Endothelial cell of umbilical vein (primary cell): ENCODE measurements at regions not wholly inside any gene's neighbourhood (a gene's known extent, or its start where the extent isn't known, plus 50 kb on each side); places are given as distances from the start of the nearest gene placed in this dataset.

Source experiments
- BruUV-seq: library from RNA; stranded (reverse); fragments of 400-500 nt; replicated peaks from 2 replicates; lab custom pipeline; 2021; lab: Mats Ljungman, UMichigan
- CTCF ChIA-PET: fragments of 300-600, 350-600 bp; sonication (Branson Sonifier 250); formaldehyde crosslinking; loops from one replicate; lab custom pipeline; 2021; ENCODE audit warnings: antibody characterized with exemption, inconsistent platforms; lab: Charles Lee
- POLR2A ChIA-PET: fragments of 300-600, 350-600 bp; sonication (Branson Sonifier 250); formaldehyde crosslinking; loops from one replicate; lab custom pipeline; 2021; ENCODE audit warnings: antibody characterized with exemption, inconsistent platforms; lab: Charles Lee
- DNase-seq: peaks from one replicate; pipeline ENCODE4 v3.0.0-alpha.2; 2011; ENCODE audit warnings: low read depth, low spot score
- FAIRE-seq: peaks from 2 replicates; lab custom pipeline; 2011; peaks lifted over from hg19 to GRCh38; lab: Jason Lieb, UNC
- H2AFZ ChIP-seq: 2 replicates; pipeline ENCODE4 v1.6.0; 2012; ENCODE audit warnings: low read depth, low read length, control low read depth, inconsistent platforms
- H3K27ac ChIP-seq: 2 replicates; pipeline ENCODE4 v1.5.1; 2011; ENCODE audit warnings: low read depth, mild to moderate bottlenecking, control low read depth, low read length, moderate library complexity; ENCODE audit not compliant: insufficient read depth
- H3K27me3 ChIP-seq, 2 experiments: 2 replicates each; pipeline versions ENCODE4 v1.6.0 to v1.6.1; 2011; ENCODE audit warnings: low read length in 2 of 2, mixed read lengths in 1 of 2; ENCODE audit not compliant: control insufficient read depth in 2 of 2, insufficient read depth in 2 of 2
- H3K36me3 ChIP-seq, 2 experiments: 2 replicates in 1 of 2; 3 replicates in 1 of 2; pipeline ENCODE4 v1.5.1; 2011; ENCODE audit warnings: low read length in 2 of 2, mild to moderate bottlenecking in 1 of 2, moderate library complexity in 1 of 2; ENCODE audit not compliant: control insufficient read depth in 2 of 2, insufficient read depth in 2 of 2; ENCODE audit errors: extremely low read depth in 1 of 2
- H3K4me1 ChIP-seq: 3 replicates; pipeline ENCODE4 v1.5.1; 2011; ENCODE audit warnings: mild to moderate bottlenecking, low read length; ENCODE audit not compliant: control insufficient read depth, insufficient read depth; ENCODE audit errors: extremely low read depth
- H3K4me2 ChIP-seq: 2 replicates; pipeline ENCODE4 v1.6.1; 2011; ENCODE audit warnings: low read length, control low read depth, mixed read lengths; ENCODE audit not compliant: insufficient read depth
- H3K4me3 ChIP-seq, 3 experiments: fragments of 200-600 bp in 1 of 3; sonication (generic), shearing (Covaris generic) in 1 of 3; replicated peaks in 1 of 3; 2 replicates each; pipeline ENCODE4 v1.5.1; 2011 to 2016; ENCODE audit warnings: control low read depth in 3 of 3, low read length in 3 of 3, mild to moderate bottlenecking in 2 of 3, inconsistent platforms in 1 of 3, low read depth in 1 of 3, moderate library complexity in 1 of 3; ENCODE audit not compliant: insufficient read depth in 1 of 3
- H3K79me2 ChIP-seq: 2 replicates; pipeline ENCODE4 v1.6.0; 2012; ENCODE audit warnings: low read length, inconsistent platforms; ENCODE audit not compliant: control insufficient read depth, insufficient read depth
- H3K9ac ChIP-seq: replicated peaks from 2 replicates; pipeline ENCODE3; 2011; ENCODE audit warnings: low read length, control low read depth; ENCODE audit not compliant: insufficient read depth; ENCODE audit errors: extremely low read depth
- H3K9me1 ChIP-seq: replicated peaks from 3 replicates; pipeline ENCODE4 v1.6.0; 2011; ENCODE audit warnings: mild to moderate bottlenecking, low read length; ENCODE audit not compliant: control insufficient read depth, insufficient read depth; ENCODE audit errors: extremely low read depth
- H3K9me3 ChIP-seq: replicated peaks from 2 replicates; pipeline ENCODE4 v1.5.1; 2012; ENCODE audit warnings: low read length, inconsistent platforms; ENCODE audit not compliant: control insufficient read depth, insufficient read depth
- H4K20me1 ChIP-seq: replicated peaks from 2 replicates; pipeline ENCODE3; 2011; ENCODE audit warnings: mild to moderate bottlenecking, low read length; ENCODE audit not compliant: control insufficient read depth, insufficient read depth; ENCODE audit errors: extremely low read depth
- EZH2 ChIP-seq: IDR thresholded peaks from 2 replicates; pipeline ENCODE4 v1.6.1; 2012; ENCODE audit warnings: borderline replicate concordance, low read depth, mild to moderate bottlenecking, moderate library complexity, low read length, inconsistent platforms; ENCODE audit not compliant: severe bottlenecking
- FOS ChIP-seq: IDR thresholded peaks from 2 replicates; pipeline ENCODE4 v1.6.1; 2011; ENCODE audit warnings: mild to moderate bottlenecking, low read length, moderate library complexity, borderline replicate concordance; ENCODE audit not compliant: insufficient read depth
- GATA2 ChIP-seq: IDR thresholded peaks from 2 replicates; pipeline ENCODE4 v1.7.0; 2011; ENCODE audit warnings: low read depth, mild to moderate bottlenecking, moderate library complexity, mixed read lengths, low read length; ENCODE audit not compliant: insufficient read length, insufficient read depth
- JUN ChIP-seq: IDR thresholded peaks from 2 replicates; pipeline ENCODE4 v1.6.1; 2011; ENCODE audit warnings: borderline replicate concordance, low read depth; ENCODE audit not compliant: insufficient read length, insufficient read depth
- MYC ChIP-seq: IDR thresholded peaks from one replicate; pipeline ENCODE4 v1.6.1; 2011; ENCODE audit warnings: mild to moderate bottlenecking, low read depth, low read length
- POLR2A ChIP-seq: IDR thresholded peaks from 2 replicates; pipeline ENCODE4 v1.6.1; 2012; ENCODE audit warnings: low read depth, mild to moderate bottlenecking, control low read depth, low read length
- POLR2AphosphoS5 ChIP-seq: IDR thresholded peaks from 2 replicates; pipeline ENCODE4 v1.6.1; 2012; ENCODE audit warnings: low read depth, mild to moderate bottlenecking, control low read depth, low read length, moderate library complexity; ENCODE audit not compliant: insufficient read depth
- dilution Hi-C: fragments of 300-500 bp; cut with MboI; formaldehyde crosslinking; loops from one replicate; pipeline ENCODE4 v1.15.0; 2019; ENCODE audit warnings: low sequenced_read_pairs; ENCODE audit not compliant: extremely low pct_ligation_motif_present
- intact Hi-C: fragments of 100-400 bp; cut with micrococcal nuclease; formaldehyde crosslinking; loops from one replicate; pipeline ENCODE4 v1.10.0; 2022
- TF ChIP-seq, protein P1 (sequence below), 2 donors: IDR thresholded peaks; 1 replicate in 1 of 2; 2 replicates in 1 of 2; pipeline ENCODE4 v1.5.1; 2011; ENCODE audit warnings: low read length in 2 of 2, mild to moderate bottlenecking in 2 of 2, moderate library complexity in 2 of 2, control low read depth in 1 of 2, inconsistent platforms in 1 of 2, low read depth in 1 of 2; ENCODE audit not compliant: insufficient read depth in 1 of 2; ENCODE audit errors: extremely low read depth in 1 of 2
- TF ChIP-seq, protein P2 (sequence below): IDR thresholded peaks from 2 replicates; pipeline ENCODE4 v1.6.1; 2011; ENCODE audit not compliant: insufficient read depth, insufficient read length

DNA sequence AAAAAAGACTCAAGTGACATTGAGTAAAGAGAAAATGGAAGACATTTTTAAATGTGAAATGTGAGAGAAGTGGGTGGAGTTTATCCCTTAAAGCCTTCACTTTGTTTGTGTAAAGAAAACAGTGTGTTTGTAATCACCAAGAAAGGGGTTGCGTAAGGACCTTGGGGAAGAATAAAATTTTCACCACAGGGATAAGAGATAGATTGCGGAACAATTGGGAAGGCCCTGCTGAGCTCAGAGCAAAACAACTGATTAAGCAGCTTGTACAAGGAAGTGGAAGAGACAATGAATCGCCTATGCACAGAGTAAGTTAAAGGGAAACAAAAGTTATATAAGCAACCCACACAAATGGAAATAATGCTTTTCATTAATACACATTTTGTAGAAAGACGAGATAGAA lies 327.7 kb downstream of the RAD51AP2 start:
- ChIA-PET POLR2A (no interaction called here), CTCF (no interaction called here)
- Histone ChIP-seq H3K4me2 (no peak overlapping the region), H3K4me1 (no peaks in the 10 kb centered on the region), H3K36me3 (no peaks in the 10 kb centered on the region), H3K9me3 (no peaks in the 10 kb centered on the region), H3K4me3 (no peak overlapping the region), H3K27me3 (no peaks in the 10 kb centered on the region), H3K9me1 (no peaks in the 10 kb centered on the region), H4K20me1 (no peaks in the 10 kb centered on the region), H3K9ac (no peak overlapping the region), H3K79me2 (no peaks in the 10 kb centered on the region), H3K27ac (no peak overlapping the region), H2AFZ (no peak overlapping the region)
- dilution Hi-C loops, result no loop called here
- BruUV-seq, result no TSS peak
- DNase-seq, result no peak
- no peak for FAIRE-seq
- TF ChIP-seq EZH2 (no peak), POLR2AphosphoS5 (no peak), FOS (no peak)
- TF ChIP-seq, protein P1, sequence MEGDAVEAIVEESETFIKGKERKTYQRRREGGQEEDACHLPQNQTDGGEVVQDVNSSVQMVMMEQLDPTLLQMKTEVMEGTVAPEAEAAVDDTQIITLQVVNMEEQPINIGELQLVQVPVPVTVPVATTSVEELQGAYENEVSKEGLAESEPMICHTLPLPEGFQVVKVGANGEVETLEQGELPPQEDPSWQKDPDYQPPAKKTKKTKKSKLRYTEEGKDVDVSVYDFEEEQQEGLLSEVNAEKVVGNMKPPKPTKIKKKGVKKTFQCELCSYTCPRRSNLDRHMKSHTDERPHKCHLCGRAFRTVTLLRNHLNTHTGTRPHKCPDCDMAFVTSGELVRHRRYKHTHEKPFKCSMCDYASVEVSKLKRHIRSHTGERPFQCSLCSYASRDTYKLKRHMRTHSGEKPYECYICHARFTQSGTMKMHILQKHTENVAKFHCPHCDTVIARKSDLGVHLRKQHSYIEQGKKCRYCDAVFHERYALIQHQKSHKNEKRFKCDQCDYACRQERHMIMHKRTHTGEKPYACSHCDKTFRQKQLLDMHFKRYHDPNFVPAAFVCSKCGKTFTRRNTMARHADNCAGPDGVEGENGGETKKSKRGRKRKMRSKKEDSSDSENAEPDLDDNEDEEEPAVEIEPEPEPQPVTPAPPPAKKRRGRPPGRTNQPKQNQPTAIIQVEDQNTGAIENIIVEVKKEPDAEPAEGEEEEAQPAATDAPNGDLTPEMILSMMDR (IDR thresholded peaks at IDR 0.05; ENCODE audit: extremely low read depth in 1 of 2, insufficient read depth in 1 of 2, low read depth in 1 of 2, low read length in 2 of 2), result no peak
- intact Hi-C loops, result no loop called here

DNA sequence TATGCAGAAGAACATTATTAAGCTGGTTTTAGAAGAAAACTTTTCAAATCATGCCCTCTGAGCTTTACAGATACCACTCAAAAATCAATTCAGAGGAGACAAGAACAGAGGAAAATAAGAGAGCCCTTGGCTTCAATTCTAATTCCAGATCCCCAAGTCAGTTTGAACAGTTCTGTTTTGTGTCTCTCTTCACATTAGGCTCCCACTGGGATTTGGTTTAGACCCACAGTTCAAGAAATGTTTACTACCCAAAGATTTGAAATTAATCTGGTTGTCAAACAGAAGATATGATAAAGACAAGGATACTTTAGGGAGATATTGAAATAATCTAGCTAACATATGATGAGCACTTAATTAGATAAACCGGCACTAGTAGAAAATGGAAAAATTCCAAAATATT lies 329.5 kb downstream of the RAD51AP2 start:
- Histone ChIP-seq H3K9ac (no peak overlapping the region), H3K4me2 (no peak overlapping the region), H3K79me2 (no peaks in the 10 kb centered on the region), H3K4me3 (no peak overlapping the region), H3K9me3 (no peaks in the 10 kb centered on the region), H3K27ac (no peak overlapping the region), H3K4me1 (no peaks in the 10 kb centered on the region), H3K36me3 (no peaks in the 10 kb centered on the region), H3K27me3 (no peaks in the 10 kb centered on the region), H3K9me1 (no peaks in the 10 kb centered on the region), H4K20me1 (no peaks in the 10 kb centered on the region), H2AFZ (no peak overlapping the region)
- ChIA-PET CTCF (no interaction called here), POLR2A (no interaction called here)
- intact Hi-C loops, result no loop called here
- TF ChIP-seq JUN (no peak), POLR2A (no peak), FOS (no peak), MYC (no peak), EZH2 (no peak), POLR2AphosphoS5 (no peak), GATA2 (no peak)
- TF ChIP-seq, protein P2, sequence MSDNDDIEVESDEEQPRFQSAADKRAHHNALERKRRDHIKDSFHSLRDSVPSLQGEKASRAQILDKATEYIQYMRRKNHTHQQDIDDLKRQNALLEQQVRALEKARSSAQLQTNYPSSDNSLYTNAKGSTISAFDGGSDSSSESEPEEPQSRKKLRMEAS, result no peak
- TF ChIP-seq, protein P1 (IDR thresholded peaks at IDR 0.05; ENCODE audit: extremely low read depth in 1 of 2, insufficient read depth in 1 of 2, low read depth in 1 of 2, low read length in 2 of 2), result no peak
- DNase-seq (no peak), FAIRE-seq (no peak)
- dilution Hi-C loops, result no loop called here
- no TSS peak for BruUV-seq
